RWPE1 (cell line): ENCODE measurements at regions not wholly inside any gene's neighbourhood (a gene's known extent, or its start where the extent isn't known, plus 50 kb on each side); places are given as distances from the start of the nearest gene placed in this dataset.

ENCODE experiments used
- CTCF ChIA-PET: fragments of 350-600 bp; sonication (Branson Sonifier 250); formaldehyde crosslinking; extraction: SDS; loops from one replicate; lab custom pipeline; 2021; lab: Yijun Ruan, JAX
- POLR2A ChIA-PET: fragments of 400-600 bp; formaldehyde crosslinking; extraction: SDS; loops from one replicate; lab custom pipeline; 2020; ENCODE audit warnings: antibody characterized with exemption; ENCODE audit not compliant: low non-redundant PET; lab: Yijun Ruan, JAX
- DNase-seq: peaks from one replicate; pipeline ENCODE4 v3.0.0; 2012; ENCODE audit warnings: low spot score
- H3K27ac ChIP-seq: fragments of 450-650 bp; 2 replicates; pipeline ENCODE4 v1.5.1; 2017
- CTCF ChIP-seq: fragments of 450-650 bp; conservative IDR thresholded peaks from 2 replicates; pipeline ENCODE4 v1.5.1; 2017; ENCODE audit warnings: low read depth, mild to moderate bottlenecking

GRCh38 chr13:104001766-104002165 is 935.5 kb upstream of the SLC10A2 start:
- CTCF ChIA-PET: interaction anchor here (0.6 kb wide), 1 partner anchor 1913 kb away, joined by 3 read pairs; no protein-coding TSS in a partner anchor
- TF ChIP-seq CTCF: no peak
- no peak overlapping the region for H3K27ac ChIP-seq
- DNase-seq: no peak
- POLR2A ChIA-PET: no interaction called here

- POLR2A ChIA-PET: no interaction called here
- no peak for TF ChIP-seq CTCF
- CTCF ChIA-PET: no interaction called here
- no peak for DNase-seq
- no peak overlapping the region for H3K27ac ChIP-seq
Observed at GRCh38 chr13:103996733-103997132, 930.5 kb upstream of the SLC10A2 start.

GRCh38 chr13:103983948-103984347 is 917.7 kb upstream of the SLC10A2 start:
- CTCF ChIA-PET: no interaction called here
- DNase-seq: no peak
- no peak overlapping the region for H3K27ac ChIP-seq
- POLR2A ChIA-PET: no interaction called here
- TF ChIP-seq CTCF: no peak

GRCh38 chr13:103976371-103976770 is 910.2 kb upstream of the SLC10A2 start:
- DNase-seq: no peak
- no peak for TF ChIP-seq CTCF
- no peak overlapping the region for H3K27ac ChIP-seq
- ChIA-PET POLR2A (no interaction called here), CTCF (no interaction called here)

GRCh38 chr13:103973740-103974139 is 907.5 kb upstream of the SLC10A2 start:
- H3K27ac ChIP-seq: no peak overlapping the region
- ChIA-PET POLR2A (no interaction called here), CTCF (no interaction called here)

GRCh38 chr13:103969520-103970050 is 903.4 kb upstream of the SLC10A2 start:
- TF ChIP-seq CTCF: no peak
- ChIA-PET CTCF (interaction anchor here (0.6 kb wide), 1 partner anchor 61 kb away, joined by 3 read pairs; no protein-coding TSS in a partner anchor), POLR2A (no interaction called here)
- DNase-seq: no peak
- H3K27ac ChIP-seq: no peak overlapping the region

More at GRCh38 chr13:103973740-103974139, 907.5 kb upstream of the SLC10A2 start:
- no peak for DNase-seq
- TF ChIP-seq CTCF: no peak
